ENCODE measurements at regions not wholly inside any gene's neighbourhood (a gene's known extent, or its start where the extent isn't known, plus 50 kb on each side); places are given as distances from the start of the nearest gene placed in this dataset.

DNA sequence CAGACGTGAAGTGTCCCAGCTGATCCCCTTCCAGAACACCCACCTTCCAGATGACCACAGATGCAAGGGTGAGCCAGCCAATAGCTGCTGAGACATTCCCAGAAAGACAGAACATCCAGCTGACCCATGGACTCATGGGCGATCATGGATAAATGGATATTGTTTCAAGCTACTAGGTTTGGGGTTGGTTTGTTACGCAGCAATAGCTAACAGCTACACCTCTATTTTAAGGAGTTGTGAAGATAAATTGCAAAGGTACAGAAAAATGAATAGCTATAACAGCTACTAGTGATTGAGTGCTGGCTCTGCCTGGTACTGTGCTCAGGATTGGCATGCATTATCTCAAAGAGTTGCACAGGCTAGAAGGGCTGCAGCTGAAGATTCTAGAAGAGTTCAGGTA lies 122.5 kb downstream of the MIAT start:
- no peak for DNase-seq (ENCODE audit: low read depth)
- H3K4me3 ChIP-seq (ENCODE audit: low read length), result no peak overlapping the region
- TF ChIP-seq, protein P1, sequence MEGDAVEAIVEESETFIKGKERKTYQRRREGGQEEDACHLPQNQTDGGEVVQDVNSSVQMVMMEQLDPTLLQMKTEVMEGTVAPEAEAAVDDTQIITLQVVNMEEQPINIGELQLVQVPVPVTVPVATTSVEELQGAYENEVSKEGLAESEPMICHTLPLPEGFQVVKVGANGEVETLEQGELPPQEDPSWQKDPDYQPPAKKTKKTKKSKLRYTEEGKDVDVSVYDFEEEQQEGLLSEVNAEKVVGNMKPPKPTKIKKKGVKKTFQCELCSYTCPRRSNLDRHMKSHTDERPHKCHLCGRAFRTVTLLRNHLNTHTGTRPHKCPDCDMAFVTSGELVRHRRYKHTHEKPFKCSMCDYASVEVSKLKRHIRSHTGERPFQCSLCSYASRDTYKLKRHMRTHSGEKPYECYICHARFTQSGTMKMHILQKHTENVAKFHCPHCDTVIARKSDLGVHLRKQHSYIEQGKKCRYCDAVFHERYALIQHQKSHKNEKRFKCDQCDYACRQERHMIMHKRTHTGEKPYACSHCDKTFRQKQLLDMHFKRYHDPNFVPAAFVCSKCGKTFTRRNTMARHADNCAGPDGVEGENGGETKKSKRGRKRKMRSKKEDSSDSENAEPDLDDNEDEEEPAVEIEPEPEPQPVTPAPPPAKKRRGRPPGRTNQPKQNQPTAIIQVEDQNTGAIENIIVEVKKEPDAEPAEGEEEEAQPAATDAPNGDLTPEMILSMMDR (conservative IDR thresholded peaks at IDR 0.05; ENCODE audit: low read length), result no peak

DNA sequence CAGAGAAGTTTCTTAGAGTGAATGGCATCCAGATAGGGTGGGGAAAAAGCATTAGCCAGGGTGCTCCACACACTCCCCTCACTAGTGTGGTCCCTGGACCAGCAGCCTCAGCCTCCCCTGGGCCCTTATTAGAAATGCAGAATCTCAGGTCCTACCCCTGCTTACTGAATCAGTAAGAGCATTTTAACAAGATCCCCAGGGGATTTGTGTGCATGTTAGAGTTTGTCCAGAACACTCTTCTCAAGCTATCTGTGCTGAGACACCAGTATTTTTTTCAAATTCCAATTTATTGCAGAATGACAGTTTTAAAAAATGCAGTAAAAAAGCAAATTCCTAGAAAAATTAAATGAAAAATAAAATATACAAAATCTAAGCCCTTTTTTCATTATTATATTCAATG lies 123.1 kb downstream of the MIAT start:
- no peak for DNase-seq (ENCODE audit: low read depth)
- H3K4me3 ChIP-seq (ENCODE audit: low read length), result no peak overlapping the region
- TF ChIP-seq, protein P1 (conservative IDR thresholded peaks at IDR 0.05; ENCODE audit: low read length), result no peak

DNA sequence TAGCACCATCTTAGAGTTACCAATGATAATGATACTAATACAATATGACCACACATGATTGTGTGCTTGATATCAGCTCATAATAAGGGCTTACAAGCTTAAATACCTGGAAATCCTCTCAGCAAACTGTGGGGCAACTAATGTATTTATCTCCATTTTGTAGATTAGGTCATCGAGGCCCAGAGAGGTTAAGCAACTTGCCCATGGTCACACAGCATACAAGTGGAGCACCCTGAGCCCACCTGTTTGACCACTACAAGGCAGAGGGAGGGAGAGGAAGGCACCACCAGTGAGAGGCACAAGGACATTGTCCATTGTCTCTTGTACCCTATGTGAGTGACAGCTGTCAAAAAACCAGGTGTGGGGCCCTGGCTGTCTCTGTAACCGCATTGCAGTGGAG lies 123.7 kb downstream of the MIAT start:
- no peak overlapping the region for H3K4me3 ChIP-seq (ENCODE audit: low read length)
- TF ChIP-seq, protein P1 (conservative IDR thresholded peaks at IDR 0.05; ENCODE audit: low read length), result no peak
- no peak for DNase-seq (ENCODE audit: low read depth)

DNA sequence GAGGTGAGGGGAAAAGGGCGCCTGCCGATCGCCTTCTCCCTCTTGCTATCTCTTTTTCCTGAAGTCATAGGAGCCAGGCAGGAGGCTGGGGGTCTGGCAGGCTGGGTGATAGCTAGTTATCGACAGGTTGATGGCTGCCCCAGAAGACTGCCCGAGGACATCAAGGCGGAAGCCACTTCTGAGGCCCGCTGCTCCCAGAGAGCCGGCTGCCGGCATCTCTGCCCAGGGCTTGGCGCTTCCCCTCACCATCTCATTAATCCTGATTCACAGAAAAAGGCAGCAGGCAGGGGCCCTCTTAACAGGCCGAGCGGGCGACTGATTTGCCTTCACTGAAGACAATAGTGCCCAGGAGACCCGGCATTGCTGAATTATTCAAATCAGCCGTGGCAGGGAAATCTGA lies 124.2 kb downstream of the MIAT start:
- TF ChIP-seq, protein P1 (conservative IDR thresholded peaks at IDR 0.05; ENCODE audit: low read length), result no peak

DNA sequence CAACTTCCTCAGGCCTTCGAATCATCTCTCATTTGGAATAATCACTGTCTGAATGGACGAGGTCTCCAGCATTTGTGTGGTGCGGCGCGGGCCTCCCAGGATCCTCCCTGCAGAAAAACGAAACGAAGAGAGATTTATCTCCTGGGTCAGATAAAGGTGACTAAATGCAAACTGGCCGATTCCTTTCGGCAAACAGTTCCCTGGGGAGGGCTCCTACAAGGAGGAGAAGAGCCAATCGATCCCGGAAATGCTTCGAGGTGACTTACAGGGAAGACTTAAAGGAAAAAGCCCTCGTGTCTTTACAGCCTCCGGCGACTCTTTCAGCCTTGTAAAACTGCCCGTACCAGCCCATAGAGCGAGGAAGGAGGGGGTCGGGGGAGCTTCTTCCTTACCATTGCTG lies 126.5 kb downstream of the MIAT start:
- TF ChIP-seq, protein P1 (conservative IDR thresholded peaks at IDR 0.05; ENCODE audit: low read length), result no peak
- DNase-seq (ENCODE audit: low read depth), result no peak

More for the DNA sequence above, 124.2 kb downstream of the MIAT start:
- H3K4me3 ChIP-seq (ENCODE audit: low read length), result no peak overlapping the region
- DNase-seq (ENCODE audit: low read depth), result no peak

DNA sequence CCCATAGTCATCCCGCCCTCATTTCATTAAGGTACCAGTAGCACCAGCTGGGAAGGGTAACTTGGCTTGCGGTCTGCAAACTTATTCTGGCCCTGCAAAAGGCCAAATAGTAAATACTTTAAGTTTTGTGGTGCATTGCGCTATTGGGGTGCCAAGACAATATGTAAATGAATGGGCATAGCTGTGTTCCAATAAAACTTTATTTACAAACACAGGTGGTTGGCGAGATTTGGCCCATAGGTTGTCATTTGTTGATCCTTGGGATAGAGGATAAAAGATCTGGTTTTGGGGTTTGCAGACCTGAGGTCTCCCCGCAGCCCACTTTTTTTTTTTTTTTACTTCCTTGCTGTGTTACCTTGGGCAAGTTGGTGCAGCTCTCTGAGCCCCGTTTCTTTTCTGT lies 127.4 kb downstream of the MIAT start:
- no peak for DNase-seq (ENCODE audit: low read depth)
- TF ChIP-seq, protein P1 (conservative IDR thresholded peaks at IDR 0.05; ENCODE audit: low read length), result no peak
- H3K4me3 ChIP-seq (ENCODE audit: low read length), result no peak overlapping the region

More for the DNA sequence above, 126.5 kb downstream of the MIAT start:
- H3K4me3 ChIP-seq (ENCODE audit: low read length), result no peak overlapping the region

DNA sequence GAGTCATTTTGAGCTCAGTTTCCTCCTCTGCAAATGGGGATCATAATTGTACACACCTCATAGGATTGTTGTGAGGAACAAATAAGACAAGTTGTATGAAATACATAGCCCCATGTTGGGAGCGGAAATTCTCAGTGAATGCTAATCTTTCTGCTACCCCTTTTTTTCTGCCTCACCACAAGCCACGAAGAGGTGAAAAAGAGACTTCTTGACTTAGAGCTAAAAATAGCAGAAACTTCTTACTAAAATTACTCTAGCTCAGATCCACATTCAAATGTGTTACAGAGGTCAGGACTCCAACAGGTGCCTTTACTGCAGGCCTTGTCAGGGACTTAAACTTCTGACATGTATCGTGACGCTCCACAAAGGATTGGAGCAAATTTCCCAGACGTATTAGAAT lies 128.5 kb downstream of the MIAT start:
- TF ChIP-seq, protein P1 (conservative IDR thresholded peaks at IDR 0.05; ENCODE audit: low read length), result no peak
- no peak overlapping the region for H3K4me3 ChIP-seq (ENCODE audit: low read length)
- DNase-seq (ENCODE audit: low read depth), result no peak

Data from AG10803 (cell line).